ENCODE measurements at regions not wholly inside any gene's neighbourhood (a gene's known extent, or its start where the extent isn't known, plus 50 kb on each side); places are given as distances from the start of the nearest gene placed in this dataset.

GRCh38 chr1:88291611-88292354 lies 392.3 kb upstream of the PKN2 start:
- H3K4me3 Mint-ChIP-seq = no peak overlapping the region
- peaks cover 0 to 4% (median 0%) of the 10 kb centered on the region in 6 donors for H3K9me3 Mint-ChIP-seq
- peaks cover 0 to 2% (median 0%) of the 10 kb centered on the region in 3 donors for H3K27me3 Mint-ChIP-seq (ENCODE audit: low read depth in 3 of 3)
- H3K36me3 Mint-ChIP-seq = no peaks in the 10 kb centered on the region
- H3K27ac Mint-ChIP-seq = no peak overlapping the region
- DNase-seq = no peak
- no peaks in the 10 kb centered on the region for H3K4me1 Mint-ChIP-seq

- no peak for DNase-seq
- no peaks in the 10 kb centered on the region for H3K36me3 Mint-ChIP-seq
- H3K4me1 Mint-ChIP-seq = no peaks in the 10 kb centered on the region
- no peak overlapping the region for H3K27ac Mint-ChIP-seq
- no peak overlapping the region for H3K4me3 Mint-ChIP-seq
- H3K27me3 Mint-ChIP-seq (ENCODE audit: low read depth in 3 of 3) = peaks cover 0 to 2% (median 1%) of the 10 kb centered on the region in 3 donors
- H3K9me3 Mint-ChIP-seq = peaks cover 0 to 4% (median 0%) of the 10 kb centered on the region in 6 donors
Measured at GRCh38 chr1:88293691-88294190, 390.3 kb upstream of the PKN2 start.

- Mint-ChIP-seq H3K27ac (no peak overlapping the region), H3K4me3 (no peak overlapping the region), H3K27me3 (ENCODE audit: low read depth in 3 of 3) (peaks cover 0 to 2% (median 0%) of the 10 kb centered on the region in 3 donors), H3K36me3 (no peaks in the 10 kb centered on the region), H3K9me3 (peaks cover 0 to 1% (median 0%) of the 10 kb centered on the region in 6 donors), H3K4me1 (no peaks in the 10 kb centered on the region)
- no peak for DNase-seq
Measured at GRCh38 chr1:88296227-88296626, 387.8 kb upstream of the PKN2 start.

DNA sequence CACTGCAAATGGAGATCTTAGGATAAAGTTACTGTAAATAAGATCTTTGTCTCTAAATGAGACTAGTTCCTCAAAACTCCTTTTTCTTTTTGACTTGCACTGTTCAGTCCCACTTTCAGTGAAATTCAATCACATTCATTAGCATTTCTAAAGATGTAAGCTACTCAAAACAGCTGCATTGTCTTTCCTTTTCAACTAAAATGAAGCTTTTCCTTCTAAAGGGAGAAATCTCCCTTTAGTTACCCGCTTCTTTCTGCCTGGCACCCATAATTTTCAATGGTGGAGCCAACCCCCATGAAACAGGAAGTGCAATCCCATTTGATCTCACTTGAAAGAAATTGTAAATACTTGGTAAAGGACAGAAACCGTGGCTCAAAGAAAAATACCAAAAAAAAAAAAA lies 387.4 kb upstream of the PKN2 start:
- no peak for DNase-seq
- H3K27me3 Mint-ChIP-seq (ENCODE audit: low read depth in 3 of 3) = peaks cover 0 to 2% (median 0%) of the 10 kb centered on the region in 3 donors
- H3K4me3 Mint-ChIP-seq = no peak overlapping the region
- H3K9me3 Mint-ChIP-seq = peaks cover 0 to 1% (median 0%) of the 10 kb centered on the region in 6 donors
- no peaks in the 10 kb centered on the region for H3K36me3 Mint-ChIP-seq
- no peak overlapping the region for H3K27ac Mint-ChIP-seq
- H3K4me1 Mint-ChIP-seq = no peaks in the 10 kb centered on the region

- DNase-seq = no peak
- Mint-ChIP-seq H3K27me3 (ENCODE audit: low read depth in 3 of 3) (peaks cover 0 to 2% (median 0%) of the 10 kb centered on the region in 3 donors), H3K9me3 (peaks cover 0 to 1% (median 0%) of the 10 kb centered on the region in 6 donors), H3K4me1 (no peaks in the 10 kb centered on the region), H3K27ac (no peak overlapping the region), H3K36me3 (no peaks in the 10 kb centered on the region), H3K4me3 (no peak overlapping the region)
Measured at GRCh38 chr1:88298506-88298905, 385.6 kb upstream of the PKN2 start.

- no peaks in the 10 kb centered on the region for H3K36me3 Mint-ChIP-seq
Measured at GRCh38 chr1:88300752-88301263, 383.3 kb upstream of the PKN2 start.

GRCh38 chr1:88302843-88303486 lies 381.1 kb upstream of the PKN2 start:
- DNase-seq = no peak
- no peaks in the 10 kb centered on the region for H3K4me1 Mint-ChIP-seq
- no peaks in the 10 kb centered on the region for H3K36me3 Mint-ChIP-seq
- H3K9me3 Mint-ChIP-seq = peaks cover 0 to 3% (median 0%) of the 10 kb centered on the region in 6 donors
- no peak overlapping the region for H3K4me3 Mint-ChIP-seq
- H3K27me3 Mint-ChIP-seq (ENCODE audit: low read depth in 3 of 3) = peaks cover 0 to 3% (median 2%) of the 10 kb centered on the region in 3 donors
- no peak overlapping the region for H3K27ac Mint-ChIP-seq

More at GRCh38 chr1:88300752-88301263, 383.3 kb upstream of the PKN2 start:
- peaks cover 0 to 3% (median 0%) of the 10 kb centered on the region in 3 donors for H3K27me3 Mint-ChIP-seq (ENCODE audit: low read depth in 3 of 3)
- no peak overlapping the region for H3K4me3 Mint-ChIP-seq
- peaks cover 0 to 1% (median 0%) of the 10 kb centered on the region in 6 donors for H3K9me3 Mint-ChIP-seq
- DNase-seq = no peak
- no peak overlapping the region for H3K27ac Mint-ChIP-seq
- no peaks in the 10 kb centered on the region for H3K4me1 Mint-ChIP-seq

GRCh38 chr1:88311265-88311664 lies 372.8 kb upstream of the PKN2 start:
- no peaks in the 10 kb centered on the region for H3K36me3 Mint-ChIP-seq
- no peak overlapping the region for H3K27ac Mint-ChIP-seq
- no peaks in the 10 kb centered on the region for H3K4me1 Mint-ChIP-seq
- peaks cover 0 to 7% (median 0%) of the 10 kb centered on the region in 6 donors for H3K9me3 Mint-ChIP-seq
- peaks cover 0 to 1% (median under 1%) of the 10 kb centered on the region in 3 donors for H3K27me3 Mint-ChIP-seq (ENCODE audit: low read depth in 3 of 3)
- no peak overlapping the region for H3K4me3 Mint-ChIP-seq
- DNase-seq = no peak

DNA sequence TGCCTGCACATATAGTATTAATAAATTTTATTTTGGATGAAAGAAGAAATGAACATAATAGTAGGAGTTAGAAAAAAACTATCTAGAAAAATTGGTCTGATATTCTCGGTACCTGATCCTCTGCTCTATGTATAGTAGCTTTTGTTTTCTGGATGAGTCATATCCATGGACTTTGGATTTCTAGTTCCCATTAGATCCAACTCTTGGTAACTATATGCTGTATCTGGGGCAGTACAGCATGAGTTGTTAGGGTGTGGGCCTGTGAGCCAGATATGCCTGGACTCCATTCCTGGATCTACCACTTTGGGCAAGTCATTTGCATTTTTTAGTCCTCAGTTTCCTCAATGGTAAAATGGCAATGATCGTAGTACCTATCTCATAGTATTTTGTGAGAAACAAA lies 372.2 kb upstream of the PKN2 start:
- peaks cover 0 to 1% (median 0%) of the 10 kb centered on the region in 3 donors for H3K27me3 Mint-ChIP-seq (ENCODE audit: low read depth in 3 of 3)
- DNase-seq = no peak
- no peak overlapping the region for H3K27ac Mint-ChIP-seq
- H3K4me1 Mint-ChIP-seq = no peaks in the 10 kb centered on the region
- H3K36me3 Mint-ChIP-seq = no peaks in the 10 kb centered on the region
- H3K4me3 Mint-ChIP-seq = no peak overlapping the region
- peaks cover 0 to 7% (median 0%) of the 10 kb centered on the region in 6 donors for H3K9me3 Mint-ChIP-seq

- H3K36me3 Mint-ChIP-seq = no peaks in the 10 kb centered on the region
- H3K4me3 Mint-ChIP-seq = no peak overlapping the region
- H3K27ac Mint-ChIP-seq = no peak overlapping the region
- DNase-seq = no peak
- peaks cover 0 to 5% (median 1%) of the 10 kb centered on the region in 6 donors for H3K9me3 Mint-ChIP-seq
- peaks cover 0 to 1% (median 0%) of the 10 kb centered on the region in 3 donors for H3K27me3 Mint-ChIP-seq (ENCODE audit: low read depth in 3 of 3)
- H3K4me1 Mint-ChIP-seq = no peaks in the 10 kb centered on the region
Measured at GRCh38 chr1:88317396-88317795, 366.7 kb upstream of the PKN2 start.

- no peaks in the 10 kb centered on the region for H3K4me1 Mint-ChIP-seq
- DNase-seq = no peak
- no peak overlapping the region for H3K4me3 Mint-ChIP-seq
- H3K9me3 Mint-ChIP-seq = peaks cover 0 to 5% (median 1%) of the 10 kb centered on the region in 6 donors
- H3K27ac Mint-ChIP-seq = no peak overlapping the region
- no peaks in the 10 kb centered on the region for H3K36me3 Mint-ChIP-seq
- H3K27me3 Mint-ChIP-seq (ENCODE audit: low read depth in 3 of 3) = peaks cover 0 to 1% (median 0%) of the 10 kb centered on the region in 3 donors
Measured at GRCh38 chr1:88318740-88319139, 365.3 kb upstream of the PKN2 start.

GRCh38 chr1:88320291-88320690 lies 363.8 kb upstream of the PKN2 start:
- no peak for DNase-seq
- no peaks in the 10 kb centered on the region for H3K4me1 Mint-ChIP-seq
- no peaks in the 10 kb centered on the region for H3K36me3 Mint-ChIP-seq
- H3K27ac Mint-ChIP-seq = no peak overlapping the region
- peaks cover 0 to 1% (median 0%) of the 10 kb centered on the region in 3 donors for H3K27me3 Mint-ChIP-seq (ENCODE audit: low read depth in 3 of 3)
- no peak overlapping the region for H3K4me3 Mint-ChIP-seq
- H3K9me3 Mint-ChIP-seq = peaks cover 0 to 5% (median under 1%) of the 10 kb centered on the region in 6 donors

DNA sequence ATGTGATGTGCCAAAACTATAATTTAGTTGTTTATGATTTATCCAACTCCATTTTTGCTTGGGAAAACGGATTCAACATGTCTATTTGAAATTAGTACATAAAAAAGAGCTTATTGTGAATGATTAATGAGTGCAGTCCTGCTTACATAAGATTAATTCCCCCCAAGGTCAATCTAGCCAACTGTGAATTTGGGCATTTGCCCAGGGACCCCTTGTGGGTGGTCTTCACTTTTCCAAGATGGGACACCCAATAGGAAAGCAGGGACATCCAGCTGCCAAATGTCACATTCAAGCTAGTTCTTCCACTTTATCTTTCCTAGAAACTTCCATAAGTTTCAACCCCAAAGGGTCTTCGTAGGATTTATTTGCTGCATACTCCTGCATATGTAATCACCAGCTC lies 362.4 kb upstream of the PKN2 start:
- H3K27me3 Mint-ChIP-seq (ENCODE audit: low read depth in 3 of 3) = peaks cover 0 to 1% (median 0%) of the 10 kb centered on the region in 3 donors
- no peaks in the 10 kb centered on the region for H3K4me1 Mint-ChIP-seq
- no peak for DNase-seq
- no peak overlapping the region for H3K4me3 Mint-ChIP-seq
- H3K27ac Mint-ChIP-seq = no peak overlapping the region
- H3K9me3 Mint-ChIP-seq = peaks cover 0 to 5% (median 0%) of the 10 kb centered on the region in 6 donors
- H3K36me3 Mint-ChIP-seq = no peaks in the 10 kb centered on the region

- H3K27ac Mint-ChIP-seq = no peak overlapping the region
- DNase-seq = no peak
- no peak overlapping the region for H3K4me3 Mint-ChIP-seq
- no peaks in the 10 kb centered on the region for H3K4me1 Mint-ChIP-seq
- H3K36me3 Mint-ChIP-seq = no peaks in the 10 kb centered on the region
- H3K9me3 Mint-ChIP-seq = peaks cover 0 to 3% (median 0%) of the 10 kb centered on the region in 6 donors
- peaks cover 1 to 3% (median 1%) of the 10 kb centered on the region in 3 donors for H3K27me3 Mint-ChIP-seq (ENCODE audit: low read depth in 3 of 3)
Measured at GRCh38 chr1:88324899-88325298, 359.2 kb upstream of the PKN2 start.

All from immature natural killer cell (primary cell).